ENCODE measurements at regions not wholly inside any gene's neighbourhood (a gene's known extent, or its start where the extent isn't known, plus 50 kb on each side); places are given as distances from the start of the nearest gene placed in this dataset.

GRCh38 chr6:133741375-133741861, 147.5 kb upstream of the TCF21 start:
- no peaks in the 10 kb centered on the region for H3K27me3 ChIP-seq (ENCODE audit: control insufficient read depth in 3 of 3, insufficient read depth in 3 of 3, low read length in 2 of 3)
- ATAC-seq (ENCODE audit: insufficient read depth, low FRiP score) (no peak), DNase-seq (no peak)
- no peak overlapping the region for H3K4me3 ChIP-seq
- no peak overlapping the region for H3K27ac ChIP-seq (ENCODE audit: low read depth in 1 of 2, low read length in 1 of 2)
- H3K36me3 ChIP-seq (ENCODE audit: control insufficient read depth in 4 of 4, insufficient read depth in 4 of 4, low read length in 4 of 4), result no peaks in the 10 kb centered on the region
- WGBS, 2 donors, result 38 to 46% methylated on average over 5 of the region's 5 CpGs
- no peak overlapping the region for H3K9ac ChIP-seq (ENCODE audit: insufficient read depth in 1 of 2, low read length in 2 of 2)
- no peak for TF ChIP-seq CTCF (IDR thresholded peaks at IDR 0.05; ENCODE audit: control extremely low read depth, extremely low read depth)
- no peaks in the 10 kb centered on the region for H3K9me3 ChIP-seq (ENCODE audit: control insufficient read depth in 4 of 4, insufficient read depth in 3 of 4, low read length in 3 of 4)
- peaks cover 0 to 8% (median 0%) of the 10 kb centered on the region in 5 donors for H3K4me1 ChIP-seq (ENCODE audit: control insufficient read depth in 5 of 5, insufficient read depth in 5 of 5, low read length in 5 of 5)

- Histone ChIP-seq H3K27me3 (ENCODE audit: control insufficient read depth in 3 of 3, insufficient read depth in 3 of 3, low read length in 2 of 3) (no peaks in the 10 kb centered on the region), H3K36me3 (ENCODE audit: control insufficient read depth in 4 of 4, insufficient read depth in 4 of 4, low read length in 4 of 4) (no peaks in the 10 kb centered on the region), H3K4me1 (ENCODE audit: control insufficient read depth in 5 of 5, insufficient read depth in 5 of 5, low read length in 5 of 5) (peaks cover 0 to 18% (median 0%) of the 10 kb centered on the region in 5 donors), H3K9ac (ENCODE audit: insufficient read depth in 1 of 2, low read length in 2 of 2) (no peak overlapping the region), H3K9me3 (ENCODE audit: control insufficient read depth in 4 of 4, insufficient read depth in 3 of 4, low read length in 3 of 4) (no peaks in the 10 kb centered on the region), H3K4me3 (no peak overlapping the region), H3K27ac (ENCODE audit: low read depth in 1 of 2, low read length in 1 of 2) (no peak overlapping the region)
- ATAC-seq (ENCODE audit: insufficient read depth, low FRiP score) (no peak), DNase-seq (no peak)
- TF ChIP-seq CTCF (IDR thresholded peaks at IDR 0.05; ENCODE audit: control extremely low read depth, extremely low read depth), result no peak
- WGBS, 2 donors, result 71 to 83% methylated on average over 2 of the region's 2 CpGs
Measured at GRCh38 chr6:133743621-133744020, 145.3 kb upstream of the TCF21 start.

GRCh38 chr6:133746417-133746770, 142.5 kb upstream of the TCF21 start:
- Histone ChIP-seq H3K9me3 (ENCODE audit: control insufficient read depth in 4 of 4, insufficient read depth in 3 of 4, low read length in 3 of 4) (no peaks in the 10 kb centered on the region), H3K9ac (ENCODE audit: insufficient read depth in 1 of 2, low read length in 2 of 2) (no peak overlapping the region)

More at GRCh38 chr6:133746417-133746770, 142.5 kb upstream of the TCF21 start:
- no peak for ATAC-seq (ENCODE audit: insufficient read depth, low FRiP score)
- 92 to 94% methylated on average over 3 of the region's 3 CpGs for WGBS, 2 donors
- no peak overlapping the region for H3K27ac ChIP-seq (ENCODE audit: low read depth in 1 of 2, low read length in 1 of 2)
- no peak for TF ChIP-seq CTCF (IDR thresholded peaks at IDR 0.05; ENCODE audit: control extremely low read depth, extremely low read depth)
- no peaks in the 10 kb centered on the region for H3K36me3 ChIP-seq (ENCODE audit: control insufficient read depth in 4 of 4, insufficient read depth in 4 of 4, low read length in 4 of 4)
- H3K4me1 ChIP-seq (ENCODE audit: control insufficient read depth in 5 of 5, insufficient read depth in 5 of 5, low read length in 5 of 5), result peaks cover 0 to 23% (median 0%) of the 10 kb centered on the region in 5 donors
- H3K4me3 ChIP-seq, result no peak overlapping the region
- DNase-seq, result no peak
- H3K27me3 ChIP-seq (ENCODE audit: control insufficient read depth in 3 of 3, insufficient read depth in 3 of 3, low read length in 2 of 3), result no peaks in the 10 kb centered on the region

Measured in lung (tissue), 11 donors.